MM.1S (cell line): ENCODE measurements at regions not wholly inside any gene's neighbourhood (a gene's known extent, or its start where the extent isn't known, plus 50 kb on each side); places are given as distances from the start of the nearest gene placed in this dataset.

Experiments used
- DNase-seq: peaks from one replicate; pipeline ENCODE4 v3.0.0-alpha.2; 2015
- H2AFZ ChIP-seq: fragments of 300-600 bp; sonication (generic); 2 replicates; pipeline ENCODE4 v1.6.0; 2016; ENCODE audit warnings: antibody characterized with exemption, low read length
- H3F3A ChIP-seq: fragments of 300-600 bp; sonication (generic); 2 replicates; pipeline ENCODE4 v1.6.1; 2016; ENCODE audit warnings: mild to moderate bottlenecking, antibody characterized with exemption, low read length, moderate library complexity, mixed read lengths; ENCODE audit not compliant: insufficient read depth
- H3K27ac ChIP-seq: fragments of 300-600 bp; sonication (generic); 2 replicates; pipeline ENCODE4 v1.5.1; 2016; ENCODE audit warnings: mild to moderate bottlenecking, low read length
- H3K27me3 ChIP-seq: fragments of 300-600 bp; sonication (generic); replicated peaks from 2 replicates; pipeline ENCODE4 v1.6.0; 2016; ENCODE audit warnings: low read length; ENCODE audit not compliant: insufficient read depth
- H3K36me3 ChIP-seq: fragments of 300-600 bp; sonication (generic); replicated peaks from 2 replicates; pipeline ENCODE4 v1.6.1; 2016; ENCODE audit warnings: mild to moderate bottlenecking, low read length, mixed read lengths; ENCODE audit not compliant: insufficient read depth
- H3K4me1 ChIP-seq: fragments of 300-600 bp; sonication (generic); 2 replicates; pipeline ENCODE4 v1.6.1; 2016; ENCODE audit warnings: low read length, mixed read lengths
- H3K4me2 ChIP-seq: fragments of 300-600 bp; sonication (generic); 2 replicates; pipeline ENCODE4 v1.6.0; 2016; ENCODE audit warnings: low read depth, low read length
- H3K4me3 ChIP-seq: fragments of 300-600 bp; sonication (generic); 2 replicates; pipeline ENCODE4 v1.5.1; 2016; ENCODE audit warnings: low read length, mixed read lengths
- H3K79me2 ChIP-seq: fragments of 300-600 bp; sonication (generic); 2 replicates; pipeline ENCODE4 v1.6.1; 2016; ENCODE audit warnings: mixed run types, low read length, mixed read lengths
- H3K9ac ChIP-seq: fragments of 300-600 bp; sonication (generic); 2 replicates; pipeline ENCODE4 v1.6.1; 2016; ENCODE audit warnings: low read length, mixed read lengths
- H3K9me2 ChIP-seq: fragments of 300-600 bp; sonication (generic); replicated peaks from 2 replicates; pipeline ENCODE4 v1.6.1; 2016; ENCODE audit warnings: mild to moderate bottlenecking, low read length, mixed read lengths; ENCODE audit not compliant: insufficient read depth
- H3K9me3 ChIP-seq: fragments of 300-600 bp; sonication (generic); replicated peaks from 2 replicates; pipeline ENCODE4 v1.6.1; 2016; ENCODE audit warnings: mild to moderate bottlenecking, low read length, mixed read lengths; ENCODE audit not compliant: insufficient read depth
- H4K20me1 ChIP-seq: fragments of 300-600 bp; sonication (generic); 2 replicates; pipeline ENCODE4 v1.6.1; 2016; ENCODE audit warnings: mild to moderate bottlenecking, low read length, moderate library complexity, mixed read lengths; ENCODE audit not compliant: insufficient read depth
- CTCF ChIP-seq: fragments of 300-600 bp; sonication (generic); IDR thresholded peaks from 2 replicates; pipeline ENCODE4 v1.5.1; 2016; ENCODE audit warnings: antibody characterized with exemption, low read length, mixed read lengths
- EZH2 ChIP-seq: fragments of 300-600 bp; sonication (generic); optimal IDR thresholded peaks from 2 replicates; pipeline ENCODE3; 2017; ENCODE audit warnings: low read depth, mild to moderate bottlenecking, antibody characterized with exemption, low read length, mixed read lengths
- EZH2phosphoT487 ChIP-seq: fragments of 300-600 bp; sonication (generic); IDR thresholded peaks from 2 replicates; pipeline ENCODE4 v1.6.1; 2018; ENCODE audit warnings: antibody characterized with exemption, low read length

GRCh38 chr9:134555094-134555650 is 86.4 kb upstream of the COL5A1 start:
- no peak for DNase-seq
- H2AFZ ChIP-seq = no peak overlapping the region
- no peaks in the 10 kb centered on the region for H3K79me2 ChIP-seq
- no peak overlapping the region for H3K4me2 ChIP-seq
- no peaks in the 10 kb centered on the region for H4K20me1 ChIP-seq
- H3K9ac ChIP-seq = no peak overlapping the region
- H3K9me2 ChIP-seq = no peaks in the 10 kb centered on the region
- no peaks in the 10 kb centered on the region for H3K4me1 ChIP-seq
- TF ChIP-seq EZH2 = no peak
- no peak for TF ChIP-seq EZH2phosphoT487
- no peak for TF ChIP-seq CTCF
- no peak overlapping the region for H3K4me3 ChIP-seq
- no peak overlapping the region for H3K27ac ChIP-seq
- H3K27me3 ChIP-seq = peaks cover 98% of the 10 kb centered on the region
- H3F3A ChIP-seq = no peaks in the 10 kb centered on the region
- H3K36me3 ChIP-seq = no peaks in the 10 kb centered on the region
- no peaks in the 10 kb centered on the region for H3K9me3 ChIP-seq

- Histone ChIP-seq H3K36me3 (no peaks in the 10 kb centered on the region), H4K20me1 (no peaks in the 10 kb centered on the region), H3K9me2 (no peaks in the 10 kb centered on the region), H3K4me1 (no peaks in the 10 kb centered on the region), H3K27ac (no peak overlapping the region), H3K9me3 (no peaks in the 10 kb centered on the region), H3F3A (no peaks in the 10 kb centered on the region), H3K27me3 (peaks cover 97% of the 10 kb centered on the region), H3K4me3 (no peak overlapping the region), H3K4me2 (no peak overlapping the region), H3K9ac (no peak overlapping the region), H2AFZ (no peak overlapping the region), H3K79me2 (no peaks in the 10 kb centered on the region)
- no peak for DNase-seq
- TF ChIP-seq CTCF (no peak), EZH2 (no peak), EZH2phosphoT487 (no peak)
These were observed 85.0 kb upstream of the COL5A1 start for GRCh38 chr9:134556531-134557068.

GRCh38 chr9:134557331-134557730 is 84.3 kb upstream of the COL5A1 start:
- TF ChIP-seq EZH2phosphoT487 = no peak
- Histone ChIP-seq H3K79me2 (no peaks in the 10 kb centered on the region), H3K27me3 (peaks cover 97% of the 10 kb centered on the region), H4K20me1 (no peaks in the 10 kb centered on the region), H3K4me2 (no peak overlapping the region), H3K4me3 (no peak overlapping the region), H3F3A (no peaks in the 10 kb centered on the region), H3K9me3 (no peaks in the 10 kb centered on the region), H3K9me2 (no peaks in the 10 kb centered on the region), H3K27ac (no peak overlapping the region), H2AFZ (no peak overlapping the region), H3K36me3 (no peaks in the 10 kb centered on the region), H3K9ac (no peak overlapping the region), H3K4me1 (no peaks in the 10 kb centered on the region)
- no peak for DNase-seq

DNA sequence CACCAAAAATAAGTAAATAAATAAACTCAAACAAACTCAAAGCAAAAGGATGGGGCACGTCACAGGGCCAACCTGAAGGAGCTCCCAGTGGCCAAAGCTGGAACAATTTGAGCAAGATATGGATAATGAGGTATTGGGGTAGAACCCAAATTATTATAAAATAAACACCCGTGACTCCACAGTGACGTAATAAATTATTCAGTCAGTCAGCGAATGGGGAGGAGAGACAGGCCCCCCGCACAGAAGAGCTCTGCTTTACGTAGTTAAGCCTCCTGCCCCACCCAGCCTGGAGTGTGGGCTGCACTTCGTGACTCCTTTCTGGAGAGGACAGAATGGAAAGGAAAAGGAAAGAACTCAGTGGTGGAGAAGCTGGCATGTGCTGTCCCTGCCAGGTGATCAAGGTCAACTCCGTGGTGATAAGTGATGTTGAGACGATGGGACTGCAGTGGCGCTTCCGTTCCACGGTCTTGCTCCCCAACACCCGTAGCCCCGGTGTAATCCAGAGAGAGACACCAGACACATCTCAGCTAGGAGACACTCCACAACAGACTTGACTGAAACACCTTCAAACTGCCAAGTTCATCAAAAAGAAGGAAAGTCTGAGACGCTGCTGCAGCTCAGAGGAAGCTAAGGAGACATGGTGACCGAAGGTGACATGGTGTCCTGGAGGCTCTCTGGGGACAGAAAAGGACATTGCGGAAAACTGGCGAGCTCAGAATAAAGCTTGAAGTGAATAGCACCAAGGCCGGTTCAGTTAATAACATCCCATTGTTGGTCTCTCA is 83.3 kb upstream of the COL5A1 start:
- H4K20me1 ChIP-seq = no peaks in the 10 kb centered on the region
- H3K4me1 ChIP-seq = no peaks in the 10 kb centered on the region
- no peak overlapping the region for H3K27ac ChIP-seq
- H3K9ac ChIP-seq = no peak overlapping the region
- no peaks in the 10 kb centered on the region for H3K79me2 ChIP-seq
- no peaks in the 10 kb centered on the region for H3K9me3 ChIP-seq
- no peak overlapping the region for H3K4me3 ChIP-seq
- H3K4me2 ChIP-seq = no peak overlapping the region
- no peak for TF ChIP-seq EZH2phosphoT487
- TF ChIP-seq CTCF = no peak
- no peak for TF ChIP-seq EZH2
- H3F3A ChIP-seq = no peaks in the 10 kb centered on the region
- peaks cover 95% of the 10 kb centered on the region for H3K27me3 ChIP-seq
- no peak for DNase-seq
- H2AFZ ChIP-seq = no peak overlapping the region
- H3K36me3 ChIP-seq = no peaks in the 10 kb centered on the region
- no peaks in the 10 kb centered on the region for H3K9me2 ChIP-seq
